ENCODE measurements at regions not wholly inside any gene's neighbourhood (a gene's known extent, or its start where the extent isn't known, plus 50 kb on each side); places are given as distances from the start of the nearest gene placed in this dataset.

GRCh38 chr3:191961529-191961928 lies 500.6 kb downstream of the PYDC2 start:
- H3K27me3 ChIP-seq = no peaks in the 10 kb centered on the region
- H3K36me3 ChIP-seq = no peaks in the 10 kb centered on the region
- no peak overlapping the region for H3K4me3 ChIP-seq
- DNase-seq (ENCODE audit: low read depth in 1 of 2, low spot score in 1 of 2) = no peak
- H3K27ac ChIP-seq = peak overlapping the region; percentile 22
- peaks cover 4% of the 10 kb centered on the region for H3K4me1 ChIP-seq (ENCODE audit: low read depth)
- no peak for TF ChIP-seq CTCF (IDR thresholded peaks at IDR 0.05; ENCODE audit: low read depth, low read length)
- H3K9me3 ChIP-seq (ENCODE audit: low read depth) = no peaks in the 10 kb centered on the region

GRCh38 chr3:191962324-191962723 lies 501.4 kb downstream of the PYDC2 start:
- no peak for TF ChIP-seq CTCF (IDR thresholded peaks at IDR 0.05; ENCODE audit: low read depth, low read length)
- Histone ChIP-seq H3K27ac (no peak overlapping the region), H3K27me3 (no peaks in the 10 kb centered on the region), H3K9me3 (ENCODE audit: low read depth) (no peaks in the 10 kb centered on the region), H3K4me3 (no peak overlapping the region), H3K36me3 (no peaks in the 10 kb centered on the region), H3K4me1 (ENCODE audit: low read depth) (peaks cover 4% of the 10 kb centered on the region)
- DNase-seq (ENCODE audit: low read depth in 1 of 2, low spot score in 1 of 2) = no peak

GRCh38 chr3:191963182-191963581 lies 502.2 kb downstream of the PYDC2 start:
- Histone ChIP-seq H3K4me1 (ENCODE audit: low read depth) (peaks cover 4% of the 10 kb centered on the region), H3K4me3 (no peak overlapping the region), H3K27ac (no peak overlapping the region), H3K9me3 (ENCODE audit: low read depth) (no peaks in the 10 kb centered on the region), H3K36me3 (no peaks in the 10 kb centered on the region), H3K27me3 (no peaks in the 10 kb centered on the region)
- DNase-seq (ENCODE audit: low read depth in 1 of 2, low spot score in 1 of 2) = no peak
- TF ChIP-seq CTCF (IDR thresholded peaks at IDR 0.05; ENCODE audit: low read depth, low read length) = no peak

GRCh38 chr3:191966556-191966955 lies 505.6 kb downstream of the PYDC2 start:
- no peak overlapping the region for H3K27ac ChIP-seq
- DNase-seq (ENCODE audit: low read depth in 1 of 2, low spot score in 1 of 2) = no peak
- no peak for TF ChIP-seq CTCF (IDR thresholded peaks at IDR 0.05; ENCODE audit: low read depth, low read length)
- H3K4me3 ChIP-seq = no peak overlapping the region
- no peaks in the 10 kb centered on the region for H3K27me3 ChIP-seq
- H3K9me3 ChIP-seq (ENCODE audit: low read depth) = no peaks in the 10 kb centered on the region
- H3K36me3 ChIP-seq = no peaks in the 10 kb centered on the region
- no peaks in the 10 kb centered on the region for H3K4me1 ChIP-seq (ENCODE audit: low read depth)

GRCh38 chr3:191968299-191968698 lies 507.3 kb downstream of the PYDC2 start:
- Histone ChIP-seq H3K4me1 (ENCODE audit: low read depth) (no peaks in the 10 kb centered on the region), H3K27me3 (no peaks in the 10 kb centered on the region), H3K36me3 (no peaks in the 10 kb centered on the region), H3K4me3 (no peak overlapping the region), H3K9me3 (ENCODE audit: low read depth) (no peaks in the 10 kb centered on the region), H3K27ac (no peak overlapping the region)
- no peak for TF ChIP-seq CTCF (IDR thresholded peaks at IDR 0.05; ENCODE audit: low read depth, low read length)
- DNase-seq (ENCODE audit: low read depth in 1 of 2, low spot score in 1 of 2) = no peak
